ENCODE measurements at regions not wholly inside any gene's neighbourhood (a gene's known extent, or its start where the extent isn't known, plus 50 kb on each side); places are given as distances from the start of the nearest gene placed in this dataset.
"Not testable (repeated sequence)": the region's sequence is repeated elsewhere in the genome, so short reads cannot be mapped to it uniquely, and the experiment has no call there.

DNA sequence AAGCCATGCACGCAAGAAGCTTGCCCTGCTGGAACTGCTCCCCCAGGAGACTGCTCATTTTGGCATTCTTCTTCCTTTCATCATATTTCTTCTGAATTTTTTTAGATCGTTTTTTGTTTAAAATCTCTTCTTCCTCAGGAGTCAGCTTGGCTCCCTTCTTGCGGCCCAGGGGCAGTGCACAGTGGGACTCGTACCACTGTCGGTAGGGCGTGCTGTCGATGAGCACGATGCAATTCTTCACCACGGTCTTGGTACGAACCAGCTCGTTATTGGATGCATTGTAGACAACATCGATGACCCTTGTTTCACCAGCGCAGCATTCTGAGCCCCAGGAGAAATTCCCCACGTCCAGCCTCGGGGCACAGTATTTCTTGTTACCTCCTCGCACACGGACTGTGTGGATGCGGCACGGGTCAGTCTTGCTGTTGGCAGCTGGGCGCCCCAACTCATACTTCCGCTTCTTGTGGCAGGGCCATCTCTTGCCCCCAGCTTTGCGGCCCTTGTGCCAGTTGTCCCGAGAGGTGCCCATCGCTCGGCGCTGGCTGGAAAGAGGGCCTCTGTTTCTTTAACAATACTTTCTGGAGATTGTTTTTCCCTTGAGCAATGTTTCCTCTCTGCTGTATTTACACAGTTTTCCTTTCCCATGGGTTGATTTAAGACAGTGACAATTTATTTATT lies 452.4 kb downstream of the TMEM121 start:
- no peaks in the 10 kb centered on the region for H3K27me3 ChIP-seq (ENCODE audit: insufficient read depth, low read length)
- no peaks in the 10 kb centered on the region for H3K9me3 ChIP-seq (ENCODE audit: low read depth, low read length)
- H3K4me3 ChIP-seq (ENCODE audit: low read length): no peak overlapping the region
- peaks cover 16% of the 10 kb centered on the region for H3K4me1 ChIP-seq (ENCODE audit: insufficient read depth, low read length)

DNA sequence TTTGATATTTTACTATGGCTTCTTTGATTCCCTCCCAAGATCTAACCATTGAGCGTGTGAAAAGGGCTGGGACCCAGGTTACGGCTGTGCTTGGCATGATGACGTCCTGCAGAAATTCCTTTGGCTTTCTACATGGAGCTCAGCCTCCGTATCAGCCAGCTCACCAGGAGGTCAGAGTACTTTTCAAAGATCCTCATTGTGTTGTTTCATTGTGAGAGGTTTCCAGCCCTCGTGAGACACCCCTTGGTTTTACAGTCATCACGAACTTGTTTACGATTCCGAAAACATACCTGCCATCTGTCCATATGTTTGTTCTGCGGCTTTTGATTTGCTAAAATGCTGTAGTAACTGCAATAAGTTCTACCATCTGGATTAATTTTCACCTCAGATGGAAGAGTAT lies 453.1 kb downstream of the TMEM121 start:
- Histone ChIP-seq H3K27me3 (ENCODE audit: insufficient read depth, low read length) (no peaks in the 10 kb centered on the region), H3K9me3 (ENCODE audit: low read depth, low read length) (no peaks in the 10 kb centered on the region), H3K4me3 (ENCODE audit: low read length) (no peak overlapping the region), H3K4me1 (ENCODE audit: insufficient read depth, low read length) (peaks cover 16% of the 10 kb centered on the region)

DNA sequence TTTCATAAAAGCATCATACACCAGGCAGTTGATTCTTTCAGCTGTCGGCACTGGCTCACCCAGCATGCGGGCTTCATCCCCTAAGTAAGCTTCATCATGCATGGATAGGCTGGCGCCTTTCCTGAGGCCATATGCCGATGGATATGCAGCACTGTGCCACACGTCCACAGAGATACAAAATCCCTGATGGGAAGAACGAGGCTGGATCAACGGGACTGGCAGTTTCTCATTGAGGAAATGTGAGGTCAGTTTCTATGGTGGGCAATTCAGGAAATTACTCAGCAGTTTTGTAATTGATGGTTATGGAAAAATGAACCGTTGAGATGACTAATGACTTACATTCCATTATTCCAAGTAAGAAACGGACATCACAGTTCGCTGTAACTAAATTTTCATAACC lies 453.8 kb downstream of the TMEM121 start:
- Histone ChIP-seq H3K27me3 (ENCODE audit: insufficient read depth, low read length) (no peaks in the 10 kb centered on the region), H3K4me1 (ENCODE audit: insufficient read depth, low read length) (peaks cover 16% of the 10 kb centered on the region), H3K4me3 (ENCODE audit: low read length) (no peak overlapping the region), H3K9me3 (ENCODE audit: low read depth, low read length) (no peaks in the 10 kb centered on the region)

DNA sequence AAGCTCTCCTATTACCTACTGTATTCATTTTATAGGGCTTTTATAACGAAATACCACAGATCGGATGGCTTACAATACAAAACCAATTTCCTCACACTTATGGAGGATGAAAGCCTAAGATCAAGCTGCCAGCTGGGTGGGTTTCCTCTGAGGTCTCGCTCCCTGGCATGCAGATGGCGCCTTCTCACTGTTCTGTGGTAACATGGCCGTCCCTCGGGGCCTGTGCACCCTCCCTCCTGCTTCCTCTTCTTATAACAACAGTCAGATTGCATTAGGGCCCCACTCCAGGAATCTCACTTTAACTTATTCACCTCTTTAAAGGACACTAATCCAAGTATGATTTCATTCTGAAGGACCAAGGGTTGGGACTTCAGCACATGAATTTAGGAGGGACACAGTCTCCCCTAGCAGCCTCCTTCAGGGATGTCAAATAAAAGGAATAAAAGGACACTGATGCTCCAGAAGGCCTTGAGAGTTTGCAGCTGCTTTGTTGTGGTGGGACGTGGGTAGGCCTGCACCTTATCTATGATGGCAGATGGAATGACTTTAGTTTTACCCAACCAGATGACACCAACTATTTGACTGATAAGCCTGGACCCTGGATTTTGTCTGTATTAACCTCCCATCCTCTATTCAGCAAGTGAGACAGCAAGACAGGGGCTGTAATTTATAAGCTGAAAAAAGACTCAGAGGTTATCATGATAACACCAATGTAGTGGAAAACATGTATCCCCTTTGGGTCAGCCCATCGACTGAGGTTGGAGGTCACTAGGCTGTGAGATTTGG lies 455.3 kb downstream of the TMEM121 start:
- not testable (repeated sequence) for H3K27me3 ChIP-seq (ENCODE audit: insufficient read depth, low read length); H3K4me3 ChIP-seq (ENCODE audit: low read length); H3K9me3 ChIP-seq (ENCODE audit: low read depth, low read length)
- H3K4me1 ChIP-seq (ENCODE audit: insufficient read depth, low read length): peaks cover 21% of the 10 kb centered on the region

DNA sequence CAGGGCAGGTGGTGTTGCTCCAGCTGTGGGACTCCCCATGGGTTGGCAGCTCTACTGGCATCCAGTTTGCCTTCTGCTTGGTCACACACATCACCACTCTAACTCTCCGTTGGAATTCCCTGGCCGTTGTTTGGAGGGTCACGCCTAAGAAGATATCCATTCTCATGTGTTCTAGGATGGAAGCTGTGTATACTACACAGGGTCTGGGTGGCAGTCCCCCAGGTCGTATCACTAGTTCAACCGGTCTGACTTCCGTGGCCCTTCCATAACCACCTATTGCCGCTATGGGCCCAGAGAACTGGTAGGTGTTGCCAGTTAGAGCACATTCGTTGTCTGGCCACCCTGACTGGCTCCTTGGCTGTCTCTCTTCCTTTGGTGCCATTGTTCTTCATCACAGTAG lies 456.3 kb downstream of the TMEM121 start:
- Histone ChIP-seq H3K27me3 (ENCODE audit: insufficient read depth, low read length) (no peaks in the 10 kb centered on the region), H3K4me3 (ENCODE audit: low read length) (no peak overlapping the region), H3K4me1 (ENCODE audit: insufficient read depth, low read length) (peaks cover 29% of the 10 kb centered on the region), H3K9me3 (ENCODE audit: low read depth, low read length) (no peaks in the 10 kb centered on the region)

DNA sequence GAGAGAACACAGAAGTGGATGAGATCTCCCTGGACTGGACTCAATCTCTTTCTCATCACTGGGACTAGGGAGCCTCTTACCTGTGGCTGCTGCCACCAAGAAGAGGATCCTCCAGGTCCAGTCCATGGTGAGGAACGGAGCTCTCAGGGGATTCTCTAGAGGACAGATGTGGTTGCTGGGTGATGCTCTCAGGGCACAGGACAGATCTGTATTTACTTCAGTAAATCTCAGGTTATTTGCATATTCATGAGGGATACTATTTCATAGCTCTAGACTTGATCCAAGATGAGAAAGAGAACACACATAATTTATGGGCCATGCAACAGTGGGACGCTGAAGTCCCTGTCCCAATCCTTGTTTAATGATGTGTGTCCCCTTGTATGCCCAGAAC lies 460.5 kb downstream of the TMEM121 start:
- H3K9me3 ChIP-seq (ENCODE audit: low read depth, low read length): no peaks in the 10 kb centered on the region
- H3K4me3 ChIP-seq (ENCODE audit: low read length): no peak overlapping the region
- no peaks in the 10 kb centered on the region for H3K27me3 ChIP-seq (ENCODE audit: insufficient read depth, low read length)
- H3K4me1 ChIP-seq (ENCODE audit: insufficient read depth, low read length): peaks cover 16% of the 10 kb centered on the region

DNA sequence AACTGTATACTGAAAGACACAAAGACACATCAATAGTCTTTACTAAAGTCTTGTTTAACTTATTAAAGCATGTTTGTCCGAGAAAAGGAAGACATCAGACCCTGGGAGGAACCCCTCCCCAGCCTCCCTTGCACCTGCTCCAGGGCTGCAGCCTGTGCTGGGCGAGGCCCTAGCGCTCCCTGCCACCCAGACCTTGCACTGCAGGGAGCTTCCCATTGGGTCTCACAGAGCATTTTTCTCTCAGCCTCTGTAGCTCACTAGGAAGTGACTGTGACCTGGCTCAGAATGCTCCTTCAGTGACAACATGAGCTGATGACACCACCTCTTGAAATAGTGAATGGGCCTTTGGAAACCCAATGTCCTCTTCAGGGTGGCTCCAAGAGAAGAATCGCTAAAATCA lies 461.2 kb downstream of the TMEM121 start:
- peaks cover 14% of the 10 kb centered on the region for H3K4me1 ChIP-seq (ENCODE audit: insufficient read depth, low read length)
- no peak overlapping the region for H3K4me3 ChIP-seq (ENCODE audit: low read length)
- no peaks in the 10 kb centered on the region for H3K27me3 ChIP-seq (ENCODE audit: insufficient read depth, low read length)
- H3K9me3 ChIP-seq (ENCODE audit: low read depth, low read length): no peaks in the 10 kb centered on the region

DNA sequence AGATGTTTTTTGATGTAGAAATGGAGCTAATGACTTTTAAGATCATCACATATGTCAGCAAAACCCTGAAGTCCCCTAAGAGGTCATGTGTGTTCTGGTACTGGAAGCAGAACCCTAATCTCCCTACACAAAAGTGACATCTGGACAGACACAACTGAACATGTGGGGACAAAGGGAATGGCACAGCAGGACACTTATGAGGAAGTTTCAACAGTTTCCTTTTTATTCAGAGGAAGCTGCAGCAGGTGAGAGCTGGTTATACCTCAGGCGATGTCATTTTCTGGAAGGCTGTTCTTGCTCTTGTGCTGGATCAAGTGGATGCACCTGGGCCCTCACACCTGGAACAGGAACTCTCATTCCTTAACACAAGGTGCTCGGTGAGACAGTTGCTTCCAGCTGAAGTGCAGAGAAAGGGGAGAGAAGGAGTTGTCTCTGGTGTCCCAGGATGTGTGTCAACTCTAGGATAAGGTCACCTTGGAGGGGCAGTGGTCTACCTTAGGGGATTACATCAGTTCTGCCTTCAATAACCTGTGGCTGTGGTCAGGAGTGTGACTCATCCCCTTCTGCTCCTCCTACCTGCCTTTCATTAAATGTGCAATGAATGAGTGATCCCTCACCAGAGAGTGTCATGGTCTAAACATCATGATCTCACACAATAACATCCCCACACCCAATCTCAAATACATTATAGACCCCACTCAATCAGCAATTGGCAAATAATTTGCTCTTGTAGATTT lies 463.4 kb downstream of the TMEM121 start:
- Histone ChIP-seq H3K4me1 (ENCODE audit: insufficient read depth, low read length) (peaks cover 18% of the 10 kb centered on the region), H3K27me3 (ENCODE audit: insufficient read depth, low read length) (no peaks in the 10 kb centered on the region), H3K4me3 (ENCODE audit: low read length) (no peak overlapping the region), H3K9me3 (ENCODE audit: low read depth, low read length) (no peaks in the 10 kb centered on the region)

DNA sequence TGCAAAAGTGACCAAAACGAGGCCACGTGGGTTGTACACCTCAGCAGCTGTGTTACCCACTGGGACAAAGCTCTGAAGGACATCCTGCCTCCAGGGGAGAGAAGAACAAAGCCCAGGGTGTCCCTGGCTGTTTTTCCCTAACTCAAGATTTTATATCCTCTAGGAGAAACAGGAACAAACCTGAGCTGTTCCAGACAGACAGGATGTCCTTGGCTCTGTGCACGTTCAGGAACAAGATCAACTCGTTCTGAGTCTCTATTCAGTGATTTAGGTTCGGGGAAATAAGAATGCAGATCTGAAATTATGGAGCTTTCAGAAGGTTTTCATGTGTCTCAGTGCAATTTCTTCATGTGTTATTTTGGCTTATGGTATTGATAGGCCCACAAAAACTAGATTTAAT lies 465.3 kb downstream of the TMEM121 start:
- H3K4me3 ChIP-seq (ENCODE audit: low read length); H3K27me3 ChIP-seq (ENCODE audit: insufficient read depth, low read length); H3K9me3 ChIP-seq (ENCODE audit: low read depth, low read length): not testable (repeated sequence)
- peaks cover 13% of the 10 kb centered on the region for H3K4me1 ChIP-seq (ENCODE audit: insufficient read depth, low read length)

DNA sequence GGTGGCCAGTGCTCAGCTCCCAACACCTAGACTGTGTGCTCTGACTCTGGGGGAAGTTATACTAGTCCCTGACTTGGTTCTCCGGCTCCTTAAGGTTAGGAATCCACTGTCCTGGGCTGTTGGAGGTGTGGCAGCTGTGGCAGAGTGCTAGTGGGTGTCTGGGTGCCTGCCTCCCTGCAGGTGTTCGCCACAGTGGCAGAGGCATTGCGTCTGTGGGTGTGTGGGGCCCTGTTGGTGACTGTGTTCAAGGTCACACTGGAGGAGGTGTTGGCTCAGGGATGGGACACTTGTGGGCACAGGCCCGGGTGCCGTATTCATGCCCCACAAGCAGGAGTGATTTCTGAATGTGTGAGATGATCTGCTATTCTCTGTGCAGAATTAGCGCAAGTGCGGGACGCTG lies 467.4 kb downstream of the TMEM121 start:
- peaks cover 10% of the 10 kb centered on the region for H3K4me1 ChIP-seq (ENCODE audit: insufficient read depth, low read length)
- H3K27me3 ChIP-seq (ENCODE audit: insufficient read depth, low read length): no peaks in the 10 kb centered on the region
- no peak overlapping the region for H3K4me3 ChIP-seq (ENCODE audit: low read length)
- no peaks in the 10 kb centered on the region for H3K9me3 ChIP-seq (ENCODE audit: low read depth, low read length)

DNA sequence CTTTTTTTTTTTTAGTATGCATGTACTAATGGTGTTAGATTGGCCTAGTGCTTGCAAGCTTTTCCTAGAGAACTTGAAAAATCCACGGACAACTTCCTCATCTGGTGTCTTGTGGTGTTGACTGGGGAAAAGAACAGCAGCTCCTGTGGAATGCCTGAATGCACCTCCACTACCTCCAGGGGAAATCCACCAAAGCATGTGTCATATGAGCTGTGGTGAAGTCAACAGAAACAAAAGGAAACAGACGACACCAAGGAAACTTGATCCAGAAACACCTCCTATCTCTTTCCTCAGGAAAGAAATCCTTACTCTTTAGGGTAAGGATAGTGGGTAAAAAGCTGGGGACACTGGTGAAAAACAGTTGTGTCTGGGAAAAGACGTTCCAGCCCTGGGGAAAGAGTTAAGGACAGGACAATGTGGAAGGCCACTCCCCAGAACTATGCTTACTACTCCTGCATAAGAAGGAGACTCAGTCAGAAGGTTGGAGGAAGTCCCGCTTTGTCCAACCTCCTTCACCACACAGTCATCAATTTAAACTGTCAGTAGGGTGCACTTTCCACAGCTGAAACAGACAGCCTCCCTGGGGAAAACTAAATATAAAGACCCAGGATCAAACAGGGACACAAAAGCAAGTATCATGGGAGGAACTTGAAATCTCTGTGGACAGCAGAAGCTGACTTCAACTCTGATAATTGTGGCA lies 468.8 kb downstream of the TMEM121 start:
- not testable (repeated sequence) for H3K4me3 ChIP-seq (ENCODE audit: low read length); H3K27me3 ChIP-seq (ENCODE audit: insufficient read depth, low read length); H3K9me3 ChIP-seq (ENCODE audit: low read depth, low read length)
- H3K4me1 ChIP-seq (ENCODE audit: insufficient read depth, low read length): peaks cover 18% of the 10 kb centered on the region

DNA sequence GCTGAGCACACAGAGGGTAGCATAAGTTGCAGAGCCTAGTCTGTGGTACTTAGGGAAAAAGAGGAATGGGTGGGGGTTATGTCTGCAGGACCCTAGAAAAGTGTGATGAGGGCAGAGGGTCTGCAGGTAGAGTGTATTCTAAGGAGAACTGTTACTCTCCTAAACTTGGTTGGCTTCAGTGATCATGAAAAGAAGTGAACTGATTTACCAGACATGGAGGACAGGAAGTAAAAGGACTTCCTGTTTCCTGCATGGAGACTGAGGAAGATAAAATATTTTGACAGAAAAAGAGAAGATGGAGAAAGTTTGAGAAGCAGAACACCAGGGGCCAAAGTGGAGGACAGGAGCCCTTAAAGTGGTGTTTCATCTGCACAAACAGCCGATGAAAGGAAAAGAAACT lies 472.2 kb downstream of the TMEM121 start:
- peaks cover 17% of the 10 kb centered on the region for H3K4me1 ChIP-seq (ENCODE audit: insufficient read depth, low read length)
- not testable (repeated sequence) for H3K4me3 ChIP-seq (ENCODE audit: low read length); H3K9me3 ChIP-seq (ENCODE audit: low read depth, low read length); H3K27me3 ChIP-seq (ENCODE audit: insufficient read depth, low read length)

DNA sequence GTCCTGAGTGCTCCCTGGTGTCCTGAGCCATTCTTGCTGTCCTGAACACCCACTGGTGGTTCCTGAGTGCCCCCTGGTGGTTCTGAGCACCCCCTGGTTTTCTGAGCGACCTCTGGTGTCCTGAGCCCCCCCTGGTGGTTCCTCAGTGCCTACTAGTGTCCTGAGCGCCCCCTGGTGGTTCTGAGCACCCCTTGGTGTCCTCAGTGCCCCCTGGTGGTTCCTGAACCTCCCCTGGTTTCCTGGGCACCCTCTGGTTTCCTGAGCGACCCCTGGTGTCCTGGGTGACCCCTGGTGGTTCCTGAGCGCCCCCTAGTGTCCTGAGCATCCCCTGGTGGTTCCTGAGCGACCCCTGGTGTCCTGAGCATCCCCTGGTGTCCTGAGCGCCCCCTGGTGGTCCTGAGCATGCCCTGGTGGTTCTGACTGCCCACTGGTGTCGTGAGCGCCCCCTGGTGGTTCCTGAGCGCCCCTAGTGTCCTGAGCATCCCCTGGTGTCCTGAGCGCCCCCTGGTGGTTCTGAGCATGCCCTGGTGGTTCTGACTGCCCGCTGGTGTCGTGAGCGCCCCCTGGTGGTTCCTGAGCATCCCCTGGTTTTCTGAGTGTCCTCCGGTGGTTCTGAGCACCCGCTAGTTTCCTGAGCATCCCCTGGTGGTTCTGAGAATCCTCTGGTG lies 473.1 kb downstream of the TMEM121 start:
- no peak overlapping the region for H3K4me3 ChIP-seq (ENCODE audit: low read length)
- no peaks in the 10 kb centered on the region for H3K9me3 ChIP-seq (ENCODE audit: low read depth, low read length)
- H3K27me3 ChIP-seq (ENCODE audit: insufficient read depth, low read length): no peaks in the 10 kb centered on the region
- peaks cover 14% of the 10 kb centered on the region for H3K4me1 ChIP-seq (ENCODE audit: insufficient read depth, low read length)

DNA sequence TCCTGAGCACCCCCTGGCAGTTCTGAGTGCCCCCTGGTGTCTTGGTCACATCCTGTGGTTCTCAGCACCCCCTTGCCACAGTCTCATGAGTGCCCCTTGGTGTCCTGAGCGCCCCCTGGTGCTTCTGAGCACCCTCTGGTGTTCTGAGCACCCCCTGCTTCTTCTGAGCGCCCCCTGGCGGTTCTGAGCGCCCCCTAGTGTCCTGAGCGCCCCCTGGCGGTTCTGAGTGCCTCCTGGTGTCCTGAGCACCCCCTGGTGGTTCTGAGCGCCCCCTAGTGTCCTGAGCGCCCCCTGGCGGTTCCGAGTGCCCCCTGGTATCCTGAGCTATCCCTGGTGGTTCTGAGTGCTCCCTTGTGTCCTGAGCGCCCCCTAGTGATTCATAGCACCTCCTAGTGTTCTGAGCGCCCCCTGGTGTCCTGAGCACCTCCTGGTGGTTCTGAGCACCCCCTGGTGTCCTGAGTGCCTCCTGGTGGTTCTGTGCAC lies 473.7 kb downstream of the TMEM121 start:
- H3K4me3 ChIP-seq (ENCODE audit: low read length); H3K9me3 ChIP-seq (ENCODE audit: low read depth, low read length); H3K27me3 ChIP-seq (ENCODE audit: insufficient read depth, low read length): not testable (repeated sequence)
- H3K4me1 ChIP-seq (ENCODE audit: insufficient read depth, low read length): peaks cover 16% of the 10 kb centered on the region

Data from mononuclear cell (primary cell).